Inflammatory macrophage treated with lipopolysaccharide for 4 hours (primary cell): ENCODE measurements at regions not wholly inside any gene's neighbourhood (a gene's known extent, or its start where the extent isn't known, plus 50 kb on each side); places are given as distances from the start of the nearest gene placed in this dataset.

Experiments used
- DNase-seq: peaks from one replicate; pipeline ENCODE4 v3.0.0-alpha.2; 2020

DNA sequence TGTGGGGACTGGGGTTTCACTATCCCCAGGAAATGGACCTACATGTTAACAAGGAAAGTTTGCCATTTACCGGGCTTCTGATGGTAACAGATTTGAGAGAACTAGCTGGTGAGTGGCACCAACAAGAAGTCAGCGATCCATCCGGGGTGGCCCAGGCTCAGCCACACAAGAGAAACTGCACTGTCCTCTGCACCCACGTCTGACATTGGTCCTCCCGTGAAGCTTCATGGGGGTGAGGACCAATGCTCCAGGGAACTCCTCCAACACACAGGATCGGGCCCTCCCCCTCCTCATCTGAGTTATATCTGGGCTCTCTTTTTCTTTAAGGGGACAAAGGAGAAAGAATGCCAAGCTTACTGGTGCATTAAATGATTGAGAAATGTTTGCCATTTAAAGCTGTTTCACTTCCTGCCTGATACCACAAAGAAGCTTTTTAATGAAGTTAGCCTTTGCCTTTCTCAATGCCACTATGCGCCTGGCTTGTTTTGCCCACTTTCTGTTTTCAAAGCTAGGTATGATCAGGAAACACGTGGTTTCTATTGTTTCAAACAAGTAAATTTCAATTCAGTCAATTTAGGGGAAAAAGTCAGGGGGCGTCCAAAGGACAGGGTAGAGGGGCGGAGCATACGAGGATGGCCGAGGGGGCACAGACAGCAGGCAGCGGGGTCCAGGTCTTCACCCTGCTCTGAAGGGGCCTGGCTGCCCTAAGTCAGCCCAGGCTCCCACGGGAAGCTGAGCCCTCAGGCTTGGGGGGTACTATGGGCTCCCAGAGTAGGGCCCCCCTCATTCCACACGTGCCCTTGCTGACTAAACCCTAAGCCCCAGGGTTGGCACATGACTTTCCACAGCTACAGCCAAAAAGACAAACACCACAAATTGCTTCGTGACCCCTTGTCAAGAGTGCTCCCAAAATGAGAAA lies 204.0 kb upstream of the ID2 start:
- peak; percentile 90 for DNase-seq

- DNase-seq = no peak
These were observed 203.4 kb upstream of the ID2 start for GRCh38 chr2:8478471-8478793.

GRCh38 chr2:8479298-8479697 lies 202.6 kb upstream of the ID2 start:
- no peak for DNase-seq

DNA sequence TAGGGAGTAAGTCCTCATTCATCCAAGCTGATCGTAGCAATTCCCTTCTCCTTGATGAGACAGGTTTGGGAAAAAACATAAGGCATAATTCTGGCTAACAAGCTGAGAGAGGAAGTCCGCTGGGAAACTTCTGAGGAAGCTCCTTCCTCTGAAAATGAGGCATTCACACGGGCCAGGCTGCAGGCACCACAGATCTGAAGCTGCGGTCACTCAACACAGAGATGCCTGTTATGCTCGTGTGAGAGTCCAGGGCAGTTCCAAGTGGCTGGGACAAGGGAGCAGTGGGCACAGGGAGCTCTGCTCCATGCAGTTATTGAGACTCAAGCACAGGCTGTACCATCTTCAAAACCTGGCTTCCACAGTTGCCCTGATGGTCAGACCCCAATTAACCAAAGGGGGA lies 200.9 kb upstream of the ID2 start:
- no peak for DNase-seq

DNA sequence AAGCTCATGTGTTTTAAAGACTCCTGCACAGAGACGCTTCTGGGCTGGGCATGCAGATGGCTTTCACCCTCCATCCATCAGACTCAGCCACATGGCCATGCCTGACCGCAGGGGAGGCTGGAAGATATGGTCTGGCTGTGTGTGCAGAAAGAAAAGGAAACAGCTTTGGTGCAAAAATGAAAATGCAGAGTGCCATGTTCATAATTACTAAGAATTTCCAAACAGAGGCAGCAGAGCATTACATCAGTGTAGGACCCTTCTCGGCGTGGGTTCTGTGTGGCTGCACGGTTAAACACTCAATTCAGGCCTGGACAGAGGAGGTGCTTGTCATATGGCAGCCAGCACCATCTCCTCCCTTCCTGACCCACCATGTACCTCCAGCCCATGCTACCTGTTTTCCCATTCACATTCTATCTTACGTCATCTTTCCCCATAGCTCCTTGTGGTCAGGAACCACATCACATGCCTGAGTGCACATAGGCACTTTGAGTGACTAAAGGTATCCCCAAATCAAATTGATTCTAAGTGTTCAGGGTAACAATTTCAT lies 200.3 kb upstream of the ID2 start:
- no peak for DNase-seq

DNA sequence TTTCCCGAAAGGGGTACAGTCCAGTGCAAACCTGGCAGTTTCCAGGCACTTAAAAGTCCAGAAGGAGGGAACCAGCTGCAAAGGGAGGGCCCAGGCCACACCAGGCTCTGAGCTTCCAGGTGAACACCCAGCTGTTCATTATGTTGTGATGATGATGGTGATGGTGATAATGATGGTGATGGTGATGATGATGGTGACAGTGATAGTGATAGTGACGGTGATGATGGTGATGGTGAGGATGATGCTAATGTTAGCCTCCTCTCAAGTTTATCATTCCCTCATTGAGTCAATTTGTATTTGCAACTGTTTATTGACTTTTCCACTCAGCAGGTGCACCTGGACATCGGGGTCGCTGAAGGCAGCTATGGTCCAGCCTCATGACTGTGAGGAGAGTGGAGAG lies 199.4 kb upstream of the ID2 start:
- DNase-seq = no peak

DNA sequence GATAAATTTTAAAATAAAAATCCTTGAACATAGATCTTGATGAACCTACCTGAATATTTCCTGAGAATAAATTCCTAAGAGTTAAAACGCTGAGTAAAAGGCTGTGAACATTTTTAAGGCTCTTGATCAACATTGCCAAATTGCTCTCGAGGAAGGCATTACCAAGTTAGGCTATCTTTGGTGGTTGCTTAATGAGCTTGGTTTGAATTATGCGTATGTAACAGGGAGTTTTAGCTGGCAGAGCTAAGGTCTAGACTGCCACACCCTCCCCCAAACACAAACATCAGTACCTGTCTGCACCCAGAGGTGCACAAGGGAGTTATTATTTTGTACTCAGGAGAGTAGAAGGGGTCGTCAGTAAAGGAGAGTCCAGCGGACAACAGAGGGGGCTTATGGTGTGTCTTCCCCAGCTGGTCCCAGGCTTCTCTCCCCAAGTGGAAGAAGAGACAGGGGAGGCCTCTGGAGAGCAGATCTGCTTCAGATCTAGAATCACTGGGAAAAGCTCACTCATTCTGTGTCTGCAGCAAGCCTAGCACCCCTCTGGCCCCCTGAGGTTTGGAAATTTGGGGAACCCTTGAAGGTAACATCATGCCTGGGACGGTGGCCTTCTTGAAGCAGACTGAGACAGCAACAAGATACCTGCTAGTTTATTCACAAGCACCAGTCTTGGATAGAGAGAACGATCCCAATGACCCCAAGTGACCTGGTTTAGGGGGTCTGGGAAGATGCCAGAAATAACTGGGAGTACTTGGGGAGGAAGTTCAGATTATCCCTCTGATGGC lies 197.2 kb upstream of the ID2 start:
- DNase-seq = no peak

DNA sequence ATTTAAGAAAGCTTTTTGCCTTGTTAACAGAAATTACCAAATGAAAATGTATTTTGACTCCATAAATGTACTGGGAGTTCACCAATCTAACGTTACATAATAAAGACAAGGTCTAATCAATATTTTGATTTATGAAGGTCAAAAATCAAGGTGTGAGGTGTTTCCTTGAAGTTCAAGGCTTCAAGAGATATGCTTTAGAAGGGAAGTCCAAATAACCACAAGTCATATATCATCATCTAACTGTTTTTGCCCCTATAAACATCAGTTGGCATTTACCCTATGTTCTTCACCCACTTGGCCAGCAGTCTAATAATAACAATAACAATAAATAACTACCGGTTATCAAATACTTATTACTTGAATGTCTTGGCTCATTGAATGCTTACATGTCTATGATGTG lies 196.1 kb upstream of the ID2 start:
- DNase-seq = no peak

DNA sequence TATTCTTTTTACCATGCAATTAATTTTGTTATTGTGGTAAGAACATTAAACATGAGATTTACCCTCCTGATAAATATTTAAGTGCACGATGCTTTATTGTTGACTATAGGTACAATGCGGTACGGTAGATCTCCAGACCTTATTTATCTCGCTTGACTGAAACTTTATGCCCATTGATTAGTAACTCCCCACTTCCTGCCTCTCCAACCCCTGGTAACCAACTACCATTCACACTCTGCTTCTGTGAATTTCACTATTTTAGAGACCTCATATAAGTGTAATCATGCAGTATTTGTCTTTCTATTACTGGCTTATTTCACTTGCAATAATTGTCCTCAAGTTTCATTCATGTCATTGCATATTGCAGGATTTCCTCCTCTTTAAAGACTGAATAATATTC lies 195.7 kb upstream of the ID2 start:
- DNase-seq = no peak

DNA sequence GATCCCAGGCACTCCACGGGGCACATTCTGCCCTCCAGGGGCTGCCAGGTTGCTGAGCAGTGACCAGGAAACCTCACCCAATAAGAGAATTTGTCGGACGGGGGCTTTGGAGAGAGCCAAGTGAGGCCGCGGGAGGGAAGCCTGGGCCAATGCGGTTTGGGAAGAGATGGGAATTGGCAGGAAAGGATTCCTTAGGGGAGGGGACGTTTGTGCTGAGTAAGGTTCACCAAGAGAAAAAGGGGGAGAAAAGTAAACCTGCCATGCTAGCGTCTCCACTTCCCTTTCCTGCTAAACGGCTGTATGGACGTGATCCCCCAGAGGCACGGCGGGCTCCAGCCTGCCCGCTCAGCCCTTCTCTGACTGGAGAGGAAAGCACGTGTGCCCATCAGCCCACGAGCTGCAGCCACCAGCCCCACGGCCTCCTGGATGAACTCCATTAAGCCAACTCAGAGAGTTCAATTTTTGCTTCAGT lies 194.4 kb upstream of the ID2 start:
- DNase-seq = peak; percentile 31

- DNase-seq = peak; percentile 76
These were observed 193.7 kb upstream of the ID2 start for GRCh38 chr2:8488001-8488738.

- DNase-seq = no peak
These were observed 192.6 kb upstream of the ID2 start for GRCh38 chr2:8489221-8489620.

GRCh38 chr2:8489751-8490150 lies 192.1 kb upstream of the ID2 start:
- DNase-seq = no peak

DNA sequence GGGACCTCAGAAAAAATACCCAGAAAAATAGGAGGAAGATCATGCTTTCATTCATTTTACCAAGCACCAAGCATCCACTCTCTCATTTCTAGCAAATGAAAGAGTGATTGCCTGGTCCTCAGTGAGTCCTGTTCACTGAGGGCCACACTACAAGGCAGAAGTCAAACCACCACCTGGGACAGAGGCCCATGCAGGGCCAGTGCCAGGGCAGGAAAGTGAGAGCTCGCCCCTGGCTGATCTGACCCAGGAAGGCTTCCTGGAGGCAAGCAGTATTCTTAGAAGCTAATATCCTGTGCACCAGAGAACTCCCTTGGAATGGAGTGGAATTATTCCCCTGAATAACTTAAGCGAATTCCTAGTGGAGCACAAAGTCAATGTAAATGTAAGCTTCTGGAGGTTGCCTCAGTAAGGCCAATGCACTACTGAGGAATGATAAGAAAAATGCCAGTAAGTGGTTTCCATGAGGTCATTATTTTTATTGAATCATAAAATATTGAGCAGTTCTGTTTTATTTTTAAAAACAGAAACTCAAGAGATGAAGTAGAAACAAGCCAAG lies 191.6 kb upstream of the ID2 start:
- DNase-seq = no peak

GRCh38 chr2:8491296-8492027 lies 190.4 kb upstream of the ID2 start:
- DNase-seq = no peak

- no peak for DNase-seq
These were observed 187.7 kb upstream of the ID2 start for GRCh38 chr2:8494151-8494550.

DNA sequence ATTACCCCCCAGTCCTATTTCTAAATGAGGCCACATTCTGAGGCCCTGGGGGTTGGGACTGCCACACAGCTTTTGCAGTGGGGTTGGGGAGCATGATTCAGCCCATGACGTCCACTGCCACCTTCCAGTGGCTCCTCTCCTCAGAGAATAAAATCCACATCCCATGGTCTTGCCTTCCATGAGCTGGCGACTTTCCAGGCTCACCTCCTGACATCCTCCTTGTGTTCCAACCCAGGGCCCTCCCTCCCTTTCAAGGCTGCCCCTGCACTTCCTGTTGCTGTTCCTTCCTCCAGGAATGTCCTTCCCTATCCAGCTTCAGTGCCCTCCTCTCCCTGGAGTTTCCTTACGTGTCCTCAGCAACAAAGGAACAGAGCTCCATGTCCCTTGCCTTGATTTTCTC lies 187.3 kb upstream of the ID2 start:
- no peak for DNase-seq

- DNase-seq = no peak
These were observed 186.5 kb upstream of the ID2 start for GRCh38 chr2:8495189-8495989.

DNA sequence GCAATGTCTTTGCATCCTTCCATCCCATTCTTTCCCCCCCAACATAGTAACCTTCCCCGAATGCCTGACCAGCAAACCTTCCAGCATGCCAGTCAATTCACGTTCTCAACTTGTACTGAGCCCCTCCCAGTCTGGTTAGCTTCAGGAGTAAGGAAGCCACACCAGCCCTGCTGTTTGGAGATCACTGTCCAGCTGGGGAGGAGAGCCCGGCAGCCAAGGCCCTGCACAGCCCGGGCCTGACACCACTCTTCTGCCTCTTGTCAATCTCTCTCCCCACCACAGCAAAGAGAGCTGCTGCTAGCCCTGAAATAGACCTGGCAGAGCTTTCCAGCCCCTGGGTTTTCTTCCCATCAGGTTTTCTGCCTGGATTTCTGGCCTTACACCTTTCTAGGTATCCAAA lies 185.8 kb upstream of the ID2 start:
- DNase-seq = no peak

- no peak for DNase-seq
These were observed 185.2 kb upstream of the ID2 start for GRCh38 chr2:8496617-8497016.

DNA sequence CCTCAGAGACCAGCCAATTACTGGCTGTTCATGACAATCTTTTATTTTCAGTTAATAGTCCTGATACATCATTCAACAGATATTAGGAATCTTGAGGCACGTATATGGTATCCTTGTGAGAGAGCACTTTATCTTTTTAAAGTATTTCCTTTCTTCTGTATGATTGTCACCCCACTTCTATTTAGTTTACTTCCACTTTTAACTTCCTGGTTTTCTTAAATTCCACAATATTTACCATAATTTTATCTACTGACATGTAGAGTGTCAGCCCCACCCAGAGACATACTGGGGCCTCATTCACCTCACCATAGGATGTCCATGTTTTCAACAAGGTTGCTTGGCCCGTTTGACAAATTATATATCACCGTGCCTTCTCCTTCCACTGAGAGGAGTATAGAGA lies 182.9 kb upstream of the ID2 start:
- no peak for DNase-seq
